HG02623 (cell line): ENCODE measurements at regions not wholly inside any gene's neighbourhood (a gene's known extent, or its start where the extent isn't known, plus 50 kb on each side); places are given as distances from the start of the nearest gene placed in this dataset.
"Not testable (repeated sequence)": the region's sequence is repeated elsewhere in the genome, so short reads cannot be mapped to it uniquely, and the experiment has no call there.

Experiments used
- ATAC-seq: cut with Tn5 transposase; IDR thresholded peaks from one replicate; pipeline ENCODE4 v1.9.1; 2021; ENCODE audit warnings: moderate library complexity; ENCODE audit not compliant: unreplicated experiment

GRCh38 chr3:71964170-71964569 is 179.2 kb upstream of the PROK2 start:
- no peak for ATAC-seq

- no peak for ATAC-seq
Observed at GRCh38 chr3:71962561-71963240, 177.8 kb upstream of the PROK2 start.

GRCh38 chr3:71961891-71962290 is 176.9 kb upstream of the PROK2 start:
- ATAC-seq, result no peak

GRCh38 chr3:71961378-71961777 is 176.4 kb upstream of the PROK2 start:
- ATAC-seq, result no peak

- no peak for ATAC-seq
Observed at GRCh38 chr3:71958533-71958932, 173.6 kb upstream of the PROK2 start.

- ATAC-seq, result no peak
Observed at GRCh38 chr3:71956716-71957115, 171.8 kb upstream of the PROK2 start.

- no peak for ATAC-seq
Observed at GRCh38 chr3:71956069-71956340, 171.1 kb upstream of the PROK2 start.

GRCh38 chr3:71955240-71956068 is 170.5 kb upstream of the PROK2 start:
- ATAC-seq, result no peak

- no peak for ATAC-seq
Observed at GRCh38 chr3:71951842-71952241, 166.9 kb upstream of the PROK2 start.

GRCh38 chr3:71951361-71951760 is 166.4 kb upstream of the PROK2 start:
- ATAC-seq, result no peak

GRCh38 chr3:71949442-71949841 is 164.5 kb upstream of the PROK2 start:
- ATAC-seq, result no peak

- no peak for ATAC-seq
Observed at GRCh38 chr3:71944482-71945065, 159.6 kb upstream of the PROK2 start.

- ATAC-seq, result no peak
Observed at GRCh38 chr3:71942432-71943187, 157.7 kb upstream of the PROK2 start.

GRCh38 chr3:71940486-71940885 is 155.5 kb upstream of the PROK2 start:
- no peak for ATAC-seq

GRCh38 chr3:71938081-71938480 is 153.1 kb upstream of the PROK2 start:
- not testable (repeated sequence) for ATAC-seq

GRCh38 chr3:71936681-71937080 is 151.7 kb upstream of the PROK2 start:
- ATAC-seq, result no peak

GRCh38 chr3:71934520-71935270 is 149.7 kb upstream of the PROK2 start:
- ATAC-seq, result no peak

- ATAC-seq, result no peak
Observed at GRCh38 chr3:71931922-71932321, 147.0 kb upstream of the PROK2 start.

GRCh38 chr3:71930056-71930991 is 145.4 kb upstream of the PROK2 start:
- no peak for ATAC-seq

GRCh38 chr3:71928212-71928611 is 143.3 kb upstream of the PROK2 start:
- no peak for ATAC-seq
